ENCODE measurements at regions not wholly inside any gene's neighbourhood (a gene's known extent, or its start where the extent isn't known, plus 50 kb on each side); places are given as distances from the start of the nearest gene placed in this dataset.

DNA sequence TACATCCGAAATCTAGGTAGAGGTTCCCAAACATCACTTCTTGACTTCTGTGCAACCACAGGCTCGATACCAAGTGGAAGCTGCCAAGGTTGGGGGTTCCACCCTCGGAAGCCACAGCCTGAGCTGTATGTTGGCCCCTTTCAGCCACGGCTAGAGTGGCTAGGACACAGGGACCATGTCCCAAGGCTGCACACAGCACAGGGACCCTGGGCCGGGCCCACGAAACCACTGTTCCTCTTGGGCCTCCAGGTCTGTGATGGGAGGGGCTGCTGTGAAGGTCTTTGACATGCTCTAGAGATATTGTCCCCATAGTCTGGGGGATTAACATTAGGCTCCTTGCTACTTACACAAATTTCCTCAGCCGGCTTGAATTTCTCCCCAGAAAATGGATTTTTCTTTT is 460.6 kb downstream of the ISL1 start:
- no peak for DNase-seq (ENCODE audit: low spot score in 2 of 2)
- Histone ChIP-seq H3K27ac (no peak overlapping the region), H3K27me3 (no peaks in the 10 kb centered on the region), H3K9me3 (no peaks in the 10 kb centered on the region), H3K36me3 (no peaks in the 10 kb centered on the region), H3K4me3 (no peak overlapping the region), H3K4me1 (no peaks in the 10 kb centered on the region)
- TF ChIP-seq, protein P1, sequence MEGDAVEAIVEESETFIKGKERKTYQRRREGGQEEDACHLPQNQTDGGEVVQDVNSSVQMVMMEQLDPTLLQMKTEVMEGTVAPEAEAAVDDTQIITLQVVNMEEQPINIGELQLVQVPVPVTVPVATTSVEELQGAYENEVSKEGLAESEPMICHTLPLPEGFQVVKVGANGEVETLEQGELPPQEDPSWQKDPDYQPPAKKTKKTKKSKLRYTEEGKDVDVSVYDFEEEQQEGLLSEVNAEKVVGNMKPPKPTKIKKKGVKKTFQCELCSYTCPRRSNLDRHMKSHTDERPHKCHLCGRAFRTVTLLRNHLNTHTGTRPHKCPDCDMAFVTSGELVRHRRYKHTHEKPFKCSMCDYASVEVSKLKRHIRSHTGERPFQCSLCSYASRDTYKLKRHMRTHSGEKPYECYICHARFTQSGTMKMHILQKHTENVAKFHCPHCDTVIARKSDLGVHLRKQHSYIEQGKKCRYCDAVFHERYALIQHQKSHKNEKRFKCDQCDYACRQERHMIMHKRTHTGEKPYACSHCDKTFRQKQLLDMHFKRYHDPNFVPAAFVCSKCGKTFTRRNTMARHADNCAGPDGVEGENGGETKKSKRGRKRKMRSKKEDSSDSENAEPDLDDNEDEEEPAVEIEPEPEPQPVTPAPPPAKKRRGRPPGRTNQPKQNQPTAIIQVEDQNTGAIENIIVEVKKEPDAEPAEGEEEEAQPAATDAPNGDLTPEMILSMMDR (IDR thresholded peaks at IDR 0.05): no peak
- intact Hi-C loops (cut with DNase I): no loop called here

DNA sequence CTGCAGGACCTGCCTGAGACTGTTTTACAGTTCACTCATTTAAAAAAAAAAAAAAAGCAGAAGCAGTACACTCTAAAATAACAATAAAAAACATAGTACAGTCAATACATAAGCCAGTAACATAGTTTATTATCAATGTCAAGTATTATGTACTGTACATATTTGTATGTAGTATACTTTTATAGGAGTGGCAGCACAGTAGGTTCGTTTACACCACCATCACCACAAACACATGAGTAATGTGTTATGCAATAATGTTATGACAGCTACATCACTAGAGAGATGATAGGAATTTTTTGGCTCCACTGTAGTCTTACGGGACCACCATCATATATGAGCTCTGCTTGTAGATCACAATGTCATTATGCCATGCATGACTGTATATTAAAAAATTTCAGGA is 462.8 kb downstream of the ISL1 start:
- H3K36me3 ChIP-seq: no peaks in the 10 kb centered on the region
- no peaks in the 10 kb centered on the region for H3K27me3 ChIP-seq
- H3K9me3 ChIP-seq: no peaks in the 10 kb centered on the region
- TF ChIP-seq, protein P1 (IDR thresholded peaks at IDR 0.05): no peak
- H3K4me3 ChIP-seq: no peak overlapping the region
- H3K27ac ChIP-seq: no peak overlapping the region
- DNase-seq (ENCODE audit: low spot score in 2 of 2): no peak
- H3K4me1 ChIP-seq: no peaks in the 10 kb centered on the region
- intact Hi-C loops (cut with DNase I): no loop called here

- H3K27ac ChIP-seq: no peak overlapping the region
- no peaks in the 10 kb centered on the region for H3K36me3 ChIP-seq
- no peaks in the 10 kb centered on the region for H3K9me3 ChIP-seq
- no peaks in the 10 kb centered on the region for H3K4me1 ChIP-seq
- H3K4me3 ChIP-seq: no peak overlapping the region
- no peaks in the 10 kb centered on the region for H3K27me3 ChIP-seq
- TF ChIP-seq, protein P1 (IDR thresholded peaks at IDR 0.05): no peak
- no peak for DNase-seq (ENCODE audit: low spot score in 2 of 2)
- intact Hi-C loops (cut with DNase I): no loop called here
These were observed 476.4 kb downstream of the ISL1 start for GRCh38 chr5:51859624-51860023.

DNA sequence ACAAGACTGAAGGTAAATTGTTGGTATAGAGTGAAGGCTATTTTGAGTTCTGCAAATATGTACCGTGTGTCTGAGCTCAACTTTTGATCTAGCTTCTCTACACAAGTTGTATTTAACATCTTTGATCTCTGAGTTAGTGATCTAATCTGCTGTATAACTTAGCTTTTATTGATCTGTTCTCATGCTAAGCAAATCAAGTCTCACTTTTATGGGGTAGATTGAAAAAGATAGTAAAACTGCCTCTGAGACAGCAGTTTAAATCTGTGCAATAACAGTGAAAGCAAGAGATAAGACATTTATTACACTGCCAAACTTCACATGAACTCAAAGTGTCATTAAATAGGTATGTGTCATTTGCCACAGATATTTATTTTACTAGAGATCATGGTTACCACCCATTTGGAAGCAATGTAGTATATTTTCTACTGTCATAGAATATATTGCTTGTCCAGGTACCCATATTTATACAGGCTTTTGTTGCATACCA is 477.3 kb downstream of the ISL1 start:
- intact Hi-C loops (cut with DNase I): no loop called here
- no peaks in the 10 kb centered on the region for H3K4me1 ChIP-seq
- H3K4me3 ChIP-seq: no peak overlapping the region
- TF ChIP-seq, protein P1 (IDR thresholded peaks at IDR 0.05): no peak
- no peaks in the 10 kb centered on the region for H3K9me3 ChIP-seq
- no peak for DNase-seq (ENCODE audit: low spot score in 2 of 2)
- H3K36me3 ChIP-seq: no peaks in the 10 kb centered on the region
- H3K27ac ChIP-seq: no peak overlapping the region
- no peaks in the 10 kb centered on the region for H3K27me3 ChIP-seq

DNA sequence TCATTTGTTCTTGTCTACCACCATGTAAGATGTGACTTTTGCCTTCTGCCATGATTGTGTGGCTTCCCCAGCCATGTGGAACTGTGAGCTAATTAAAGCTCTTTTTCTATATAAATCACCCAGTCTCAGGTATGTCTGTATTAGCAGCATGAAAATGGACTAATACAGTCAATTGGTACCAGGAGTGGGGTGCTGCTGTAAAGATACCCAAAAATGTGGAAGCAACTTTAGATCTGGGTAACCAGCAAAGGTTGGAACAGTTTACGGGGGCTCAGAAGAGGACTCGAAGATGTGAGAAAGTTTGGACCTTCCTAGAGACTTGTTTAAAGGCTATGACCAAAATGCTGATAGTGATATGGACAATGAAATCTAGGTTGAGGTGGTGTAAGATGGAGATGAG is 488.9 kb downstream of the ISL1 start:
- no peaks in the 10 kb centered on the region for H3K4me1 ChIP-seq
- no peaks in the 10 kb centered on the region for H3K36me3 ChIP-seq
- no peaks in the 10 kb centered on the region for H3K9me3 ChIP-seq
- intact Hi-C loops (cut with DNase I): no loop called here
- TF ChIP-seq, protein P1 (IDR thresholded peaks at IDR 0.05): no peak
- no peaks in the 10 kb centered on the region for H3K27me3 ChIP-seq
- H3K27ac ChIP-seq: no peak overlapping the region
- no peak overlapping the region for H3K4me3 ChIP-seq
- no peak for DNase-seq (ENCODE audit: low spot score in 2 of 2)

DNA sequence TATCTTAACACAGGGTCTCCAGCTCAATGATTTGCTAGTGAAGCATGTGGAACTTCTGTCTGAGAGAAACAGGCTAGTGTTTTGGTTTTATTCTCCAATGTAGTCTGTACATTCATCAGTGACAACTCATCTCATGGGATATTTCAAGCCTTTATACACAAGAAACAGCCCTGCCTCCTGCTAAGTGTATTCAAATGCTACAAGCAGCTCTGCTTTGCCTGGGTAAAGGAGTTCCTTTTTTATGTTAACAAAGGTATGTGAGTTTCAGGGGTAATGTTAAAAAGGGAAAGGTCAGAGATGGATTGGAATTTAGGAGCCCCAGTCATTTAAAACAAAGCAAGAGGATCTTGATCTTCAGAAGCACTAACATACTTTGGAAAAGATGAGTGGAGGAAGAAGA is 498.7 kb downstream of the ISL1 start:
- Histone ChIP-seq H3K4me3 (no peak overlapping the region), H3K9me3 (no peaks in the 10 kb centered on the region), H3K36me3 (no peaks in the 10 kb centered on the region), H3K27me3 (no peaks in the 10 kb centered on the region), H3K27ac (no peak overlapping the region), H3K4me1 (no peaks in the 10 kb centered on the region)
- no peak for DNase-seq (ENCODE audit: low spot score in 2 of 2)
- TF ChIP-seq, protein P1 (IDR thresholded peaks at IDR 0.05): no peak
- intact Hi-C loops (cut with DNase I): no loop called here

All from ascending aorta (tissue), 2 donors.